GM12864 (cell line): ENCODE measurements at regions not wholly inside any gene's neighbourhood (a gene's known extent, or its start where the extent isn't known, plus 50 kb on each side); places are given as distances from the start of the nearest gene placed in this dataset.
"Not testable (repeated sequence)": the region's sequence is repeated elsewhere in the genome, so short reads cannot be mapped to it uniquely, and the experiment has no call there.

ENCODE experiments used
- DNase-seq: peaks from one replicate; pipeline ENCODE4 v3.0.0-alpha.2; 2011; ENCODE audit warnings: low read depth
- H3K4me3 ChIP-seq: 2 replicates; pipeline ENCODE4 v1.5.1; 2011; ENCODE audit warnings: mild to moderate bottlenecking, low read depth, low read length, control low read depth
- CTCF ChIP-seq: IDR thresholded peaks from 2 replicates; pipeline ENCODE4 v1.5.1; 2011; ENCODE audit warnings: low read depth, mild to moderate bottlenecking, moderate library complexity, low read length, control low read depth, inconsistent platforms; ENCODE audit errors: missing control alignments

- no peak for DNase-seq
- TF ChIP-seq CTCF = no peak
These were observed 96.2 kb upstream of the IL1RAPL2 start for GRCh38 chrX:104469771-104470170.

DNA sequence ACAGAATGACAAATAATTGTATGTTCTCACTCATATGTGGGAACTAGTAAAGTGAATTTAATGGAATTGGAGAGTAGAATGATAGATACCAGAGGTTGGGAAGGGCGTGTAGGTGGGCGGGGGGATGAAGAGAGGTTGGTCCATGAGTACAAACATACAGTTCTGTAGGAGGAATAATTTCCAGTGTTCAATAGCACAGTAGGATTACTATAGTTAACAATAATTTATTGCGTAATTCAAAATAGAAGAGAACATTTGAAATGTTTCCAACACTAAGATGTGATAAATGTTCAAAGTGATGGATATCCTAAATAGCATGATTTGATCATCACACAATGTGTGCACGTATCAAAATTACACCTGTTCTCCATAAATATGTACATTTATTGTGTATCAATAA lies 106.2 kb upstream of the IL1RAPL2 start:
- no peak for DNase-seq
- no peak for TF ChIP-seq CTCF
- no peak overlapping the region for H3K4me3 ChIP-seq

More at GRCh38 chrX:104469771-104470170, 96.2 kb upstream of the IL1RAPL2 start:
- no peak overlapping the region for H3K4me3 ChIP-seq

- not testable (repeated sequence) for DNase-seq, H3K4me3 ChIP-seq
These were observed 108.9 kb upstream of the IL1RAPL2 start for GRCh38 chrX:104457130-104457529.

- no peak overlapping the region for H3K4me3 ChIP-seq
- TF ChIP-seq CTCF = no peak
- no peak for DNase-seq
These were observed 115.7 kb upstream of the IL1RAPL2 start for GRCh38 chrX:104450316-104450715.

DNA sequence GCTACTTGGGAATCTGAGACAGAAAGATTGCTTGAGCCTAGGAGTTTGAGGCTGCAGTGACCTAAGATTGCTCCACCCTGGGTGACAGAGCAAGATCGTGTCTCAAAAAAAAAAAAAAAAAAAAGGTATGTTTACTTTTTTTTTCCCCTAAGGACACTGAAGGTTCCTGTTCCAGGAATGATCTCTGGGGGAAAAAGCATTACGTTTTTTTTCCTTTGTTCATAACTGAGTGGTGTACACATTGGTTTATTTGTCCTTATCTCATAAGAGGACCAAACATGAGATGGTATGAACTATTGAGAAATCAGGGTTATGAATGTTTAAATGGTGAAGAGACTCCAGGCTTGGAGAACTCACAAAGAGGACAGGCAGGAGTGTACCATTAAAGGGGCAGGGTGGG lies 120.4 kb upstream of the IL1RAPL2 start:
- no peak for DNase-seq
- no peak for TF ChIP-seq CTCF
- no peak overlapping the region for H3K4me3 ChIP-seq

GRCh38 chrX:104435249-104435648 lies 130.8 kb upstream of the IL1RAPL2 start:
- DNase-seq = no peak
- no peak for TF ChIP-seq CTCF
- no peak overlapping the region for H3K4me3 ChIP-seq

DNA sequence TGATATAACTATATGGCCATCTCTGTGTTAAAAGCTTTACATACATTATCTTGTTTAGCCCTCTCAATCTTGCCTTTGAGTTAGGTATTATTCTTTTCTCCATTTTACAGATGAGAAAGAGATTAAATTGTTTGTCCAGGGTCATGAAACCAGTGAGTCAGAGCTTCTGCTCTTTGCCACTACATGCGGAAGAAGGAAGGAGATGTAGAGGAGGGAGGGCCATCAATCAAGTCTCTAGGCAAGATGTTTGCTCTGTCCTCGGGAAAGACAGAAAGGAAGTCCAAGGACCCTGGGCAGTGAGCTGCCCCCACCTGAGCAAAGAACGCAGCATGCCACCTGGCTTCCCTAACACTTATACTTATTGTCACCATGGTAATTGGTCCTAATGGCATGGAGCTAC lies 133.7 kb upstream of the IL1RAPL2 start:
- H3K4me3 ChIP-seq = no peak overlapping the region
- DNase-seq = no peak
- TF ChIP-seq CTCF = no peak

GRCh38 chrX:104430742-104431119 lies 135.3 kb upstream of the IL1RAPL2 start:
- TF ChIP-seq CTCF = no peak
- no peak overlapping the region for H3K4me3 ChIP-seq
- DNase-seq = no peak
